Uterus (tissue), 3 donors: ENCODE measurements at regions not wholly inside any gene's neighbourhood (a gene's known extent, or its start where the extent isn't known, plus 50 kb on each side); places are given as distances from the start of the nearest gene placed in this dataset.

Experiments used
- DNase-seq, 2 donors: peaks; one replicate each; pipeline ENCODE4 v3.0.0-alpha.2; 2019 to 2020
- H3K27ac ChIP-seq, 2 donors: fragments of 200-600 bp; sonication (generic); 1 replicate in 1 of 2; 2 replicates in 1 of 2; pipeline ENCODE4 v1.5.1; 2016 to 2018
- H3K27me3 ChIP-seq, 2 donors: fragments of 200-600 bp; sonication (generic); one replicate each; pipeline ENCODE4 v1.5.1; 2018 to 2019; ENCODE audit warnings: control low read depth in 1 of 2
- H3K36me3 ChIP-seq, 2 donors: fragments of 200-600 bp; sonication (generic); one replicate each; pipeline ENCODE4 v1.5.1; 2019; ENCODE audit warnings: control low read depth in 1 of 2
- H3K4me1 ChIP-seq, 2 donors: fragments of 200-600 bp; sonication (generic); one replicate each; pipeline ENCODE4 v1.5.1; 2018 to 2019; ENCODE audit warnings: control low read depth in 1 of 2
- H3K4me3 ChIP-seq, 2 donors: fragments of 200-600 bp; sonication (generic); 1 replicate in 1 of 2; 2 replicates in 1 of 2; pipeline ENCODE4 v1.5.1; 2018 to 2019; ENCODE audit warnings: mild to moderate bottlenecking in 1 of 2
- H3K9me3 ChIP-seq, 2 donors: fragments of 200-600 bp; sonication (generic); one replicate each; pipeline ENCODE4 v1.5.1; 2019; ENCODE audit warnings: control low read depth in 1 of 2
- POLR2A ChIP-seq, 2 donors: fragments of 450-650 bp; IDR thresholded peaks; one replicate each; pipeline ENCODE4 v1.6.1; 2016; ENCODE audit warnings: antibody characterized with exemption in 2 of 2, mild to moderate bottlenecking in 1 of 2, moderate library complexity in 1 of 2
- intact Hi-C: fragments of 100-400 bp; cut with DNase I; formaldehyde crosslinking; loops from one replicate; pipeline ENCODE4 v1.15.1; 2023; ENCODE audit warnings: low total_unique reads
- TF ChIP-seq, protein P1 (sequence below), 4 experiments: fragments of 200-600 bp in 2 of 4; fragments of 450-650 bp in 2 of 4; sonication (generic) in 2 of 4; IDR thresholded peaks; one replicate each; pipeline ENCODE4 v1.5.1; 2016 to 2019; ENCODE audit warnings: antibody characterized with exemption in 4 of 4, mild to moderate bottlenecking in 2 of 4, moderate library complexity in 1 of 4
- donor health status: DM: yes; HTN: yes; CAD: no.

DNA sequence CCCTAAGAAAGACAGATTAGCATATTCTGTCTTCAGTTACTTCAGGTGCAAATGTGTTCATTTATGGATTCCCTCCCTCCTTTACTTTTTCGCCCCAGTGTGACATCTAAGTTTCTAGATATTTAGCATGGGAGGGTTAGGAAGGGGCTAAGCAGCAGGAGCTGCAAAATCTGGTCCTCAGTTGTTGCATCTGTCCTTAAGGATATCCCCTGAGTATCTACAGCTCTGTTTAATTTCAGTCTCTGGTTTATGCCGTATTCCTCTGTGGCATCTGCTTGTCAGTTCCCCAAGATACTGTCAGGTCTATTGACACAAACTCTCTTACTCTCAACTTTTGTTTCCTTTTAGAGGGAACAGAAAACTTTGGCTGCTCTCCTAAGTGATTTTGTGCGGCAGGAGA, 754.6 kb upstream of the MAP3K7 start:
- DNase-seq: no peak
- Histone ChIP-seq H3K4me1 (no peaks in the 10 kb centered on the region), H3K27ac (no peak overlapping the region), H3K27me3 (no peaks in the 10 kb centered on the region), H3K4me3 (no peak overlapping the region), H3K9me3 (no peaks in the 10 kb centered on the region), H3K36me3 (no peaks in the 10 kb centered on the region)
- intact Hi-C loops: no loop called here
- TF ChIP-seq, protein P1, sequence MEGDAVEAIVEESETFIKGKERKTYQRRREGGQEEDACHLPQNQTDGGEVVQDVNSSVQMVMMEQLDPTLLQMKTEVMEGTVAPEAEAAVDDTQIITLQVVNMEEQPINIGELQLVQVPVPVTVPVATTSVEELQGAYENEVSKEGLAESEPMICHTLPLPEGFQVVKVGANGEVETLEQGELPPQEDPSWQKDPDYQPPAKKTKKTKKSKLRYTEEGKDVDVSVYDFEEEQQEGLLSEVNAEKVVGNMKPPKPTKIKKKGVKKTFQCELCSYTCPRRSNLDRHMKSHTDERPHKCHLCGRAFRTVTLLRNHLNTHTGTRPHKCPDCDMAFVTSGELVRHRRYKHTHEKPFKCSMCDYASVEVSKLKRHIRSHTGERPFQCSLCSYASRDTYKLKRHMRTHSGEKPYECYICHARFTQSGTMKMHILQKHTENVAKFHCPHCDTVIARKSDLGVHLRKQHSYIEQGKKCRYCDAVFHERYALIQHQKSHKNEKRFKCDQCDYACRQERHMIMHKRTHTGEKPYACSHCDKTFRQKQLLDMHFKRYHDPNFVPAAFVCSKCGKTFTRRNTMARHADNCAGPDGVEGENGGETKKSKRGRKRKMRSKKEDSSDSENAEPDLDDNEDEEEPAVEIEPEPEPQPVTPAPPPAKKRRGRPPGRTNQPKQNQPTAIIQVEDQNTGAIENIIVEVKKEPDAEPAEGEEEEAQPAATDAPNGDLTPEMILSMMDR (IDR thresholded peaks at IDR 0.05): no peak
- TF ChIP-seq POLR2A (IDR thresholded peaks at IDR 0.05): no peak

DNA sequence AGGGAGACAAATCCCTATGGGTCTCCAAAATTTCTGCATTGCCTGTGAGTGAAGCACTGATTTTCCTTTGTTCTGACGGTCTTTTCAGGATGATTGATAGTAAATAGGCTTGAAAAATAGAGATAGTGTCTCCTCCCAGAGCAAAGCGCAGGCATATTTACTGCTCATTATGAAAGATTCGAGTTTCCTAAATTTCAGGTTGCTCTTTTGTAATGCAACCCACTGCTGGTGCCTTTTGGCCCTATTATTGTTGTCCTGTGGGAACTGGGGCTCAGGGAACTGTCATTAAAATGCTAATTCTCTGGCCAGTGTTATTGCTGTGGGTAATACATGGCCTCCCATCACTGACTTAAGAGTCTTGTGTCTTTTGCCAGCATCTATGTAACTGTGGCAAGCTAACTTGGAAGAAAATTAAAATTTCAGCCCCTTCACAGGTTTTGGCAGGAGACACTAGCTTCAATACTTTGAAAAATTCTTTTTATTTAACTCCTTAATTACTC, 754.1 kb upstream of the MAP3K7 start:
- Histone ChIP-seq H3K4me3 (no peak overlapping the region), H3K27ac (no peak overlapping the region), H3K27me3 (no peaks in the 10 kb centered on the region), H3K4me1 (no peaks in the 10 kb centered on the region), H3K36me3 (no peaks in the 10 kb centered on the region), H3K9me3 (no peaks in the 10 kb centered on the region)
- no peak for TF ChIP-seq POLR2A (IDR thresholded peaks at IDR 0.05)
- TF ChIP-seq, protein P1 (IDR thresholded peaks at IDR 0.05): no peak
- intact Hi-C loops: no loop called here
- no peak for DNase-seq

DNA sequence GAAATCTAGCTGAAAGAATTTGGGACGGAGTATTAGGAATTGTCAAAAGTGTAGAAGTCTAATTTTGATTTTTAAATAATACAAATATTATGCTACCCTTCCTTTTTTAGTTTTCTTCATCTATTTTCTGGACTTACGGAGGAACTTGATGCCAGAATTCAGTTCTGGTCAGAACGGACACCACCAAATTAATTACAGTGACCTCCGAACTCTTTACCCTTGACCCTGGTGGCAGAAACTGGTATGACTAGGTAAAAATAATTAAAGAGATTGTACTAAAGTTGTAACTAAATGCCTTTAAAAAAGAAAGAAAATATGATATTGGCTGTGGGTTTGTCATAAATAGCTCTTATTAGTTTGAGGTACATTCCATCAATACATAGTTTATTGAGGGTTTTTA, 751.1 kb upstream of the MAP3K7 start:
- H3K4me3 ChIP-seq: no peak overlapping the region
- intact Hi-C loops: no loop called here
- no peaks in the 10 kb centered on the region for H3K36me3 ChIP-seq
- no peaks in the 10 kb centered on the region for H3K27me3 ChIP-seq
- H3K27ac ChIP-seq: no peak overlapping the region
- H3K4me1 ChIP-seq: no peaks in the 10 kb centered on the region
- no peak for TF ChIP-seq POLR2A (IDR thresholded peaks at IDR 0.05)
- TF ChIP-seq, protein P1 (IDR thresholded peaks at IDR 0.05): no peak
- H3K9me3 ChIP-seq: no peaks in the 10 kb centered on the region
- no peak for DNase-seq

- TF ChIP-seq, protein P1 (IDR thresholded peaks at IDR 0.05): no peak
- TF ChIP-seq POLR2A (IDR thresholded peaks at IDR 0.05): no peak
- Histone ChIP-seq H3K4me1 (no peaks in the 10 kb centered on the region), H3K27me3 (no peaks in the 10 kb centered on the region), H3K36me3 (no peaks in the 10 kb centered on the region), H3K9me3 (no peaks in the 10 kb centered on the region), H3K4me3 (no peak overlapping the region), H3K27ac (no peak overlapping the region)
- intact Hi-C loops: no loop called here
- no peak for DNase-seq
These were observed 744.0 kb upstream of the MAP3K7 start for GRCh38 chr6:91330896-91331295.

- H3K36me3 ChIP-seq: no peaks in the 10 kb centered on the region
- H3K4me3 ChIP-seq: no peak overlapping the region
- no peak overlapping the region for H3K27ac ChIP-seq
- H3K9me3 ChIP-seq: no peaks in the 10 kb centered on the region
- no peaks in the 10 kb centered on the region for H3K27me3 ChIP-seq
- intact Hi-C loops: no loop called here
- DNase-seq: no peak
- H3K4me1 ChIP-seq: no peaks in the 10 kb centered on the region
- TF ChIP-seq POLR2A (IDR thresholded peaks at IDR 0.05): no peak
- TF ChIP-seq, protein P1 (IDR thresholded peaks at IDR 0.05): no peak
These were observed 741.4 kb upstream of the MAP3K7 start for GRCh38 chr6:91328241-91328640.
